Right atrium auricular region (tissue), 2 donors: ENCODE measurements at regions not wholly inside any gene's neighbourhood (a gene's known extent, or its start where the extent isn't known, plus 50 kb on each side); places are given as distances from the start of the nearest gene placed in this dataset.

Source experiments
- DNase-seq: peaks from one replicate; pipeline ENCODE4 v3.0.0-alpha.2; 2019; ENCODE audit warnings: low spot score
- H3K27ac ChIP-seq, 2 donors: fragments of 200-600 bp; sonication (generic); 1 replicate in 1 of 2; 2 replicates in 1 of 2; pipeline ENCODE4 v1.5.1; 2016 to 2019
- H3K27me3 ChIP-seq, 2 donors: fragments of 200-600 bp; sonication (generic); one replicate each; pipeline versions ENCODE4 v1.5.1 to v1.6.0; 2017 to 2019
- H3K36me3 ChIP-seq: fragments of 200-600 bp; sonication (generic); one replicate; pipeline ENCODE4 v1.5.1; 2016
- H3K4me1 ChIP-seq, 2 donors: fragments of 200-600 bp; sonication (generic); one replicate each; pipeline versions ENCODE4 v1.5.1 to v1.6.0; 2017 to 2019
- H3K4me3 ChIP-seq, 2 donors: fragments of 200-600 bp; sonication (generic); 1 replicate in 1 of 2; 2 replicates in 1 of 2; pipeline ENCODE4 v1.5.1; 2017 to 2019; ENCODE audit warnings: mild to moderate bottlenecking in 1 of 2, moderate library complexity in 1 of 2
- H3K9me3 ChIP-seq, 2 donors: fragments of 200-600 bp; sonication (generic); one replicate each; pipeline ENCODE4 v1.5.1; 2019
- CTCF ChIP-seq, 2 donors: fragments of 200-600 bp; sonication (generic); IDR thresholded peaks; one replicate each; pipeline ENCODE4 v1.5.1; 2019; ENCODE audit warnings: antibody characterized with exemption in 2 of 2

DNA sequence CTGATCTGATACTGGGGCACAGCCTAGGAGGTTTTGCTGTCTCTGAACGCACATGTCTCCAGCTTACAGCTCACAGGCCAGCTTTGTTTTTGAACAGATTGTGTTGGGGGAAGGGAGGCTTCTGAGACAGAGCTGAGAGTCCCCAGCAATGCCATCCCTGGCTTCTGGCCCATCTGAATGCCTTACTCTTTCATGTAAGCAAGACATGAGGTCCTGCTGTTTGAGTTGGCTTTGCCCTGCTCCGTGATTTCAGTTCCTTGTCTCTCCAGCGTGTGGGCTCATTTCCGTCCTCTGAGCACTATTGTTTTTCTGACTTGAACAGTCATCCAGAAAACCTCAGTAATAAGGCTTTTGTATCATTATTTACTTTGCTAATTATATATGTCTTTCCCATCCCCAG, 194.9 kb upstream of the TNP1 start:
- Histone ChIP-seq H3K27ac (peak overlapping the region; percentile 13 to 45), H3K4me1 (peaks cover 0 to 31% of the 10 kb centered on the region in 2 donors), H3K27me3 (no peaks in the 10 kb centered on the region), H3K4me3 (no peak overlapping the region), H3K9me3 (no peaks in the 10 kb centered on the region), H3K36me3 (no peaks in the 10 kb centered on the region)
- no peak for DNase-seq
- TF ChIP-seq CTCF (IDR thresholded peaks at IDR 0.05), result no peak

DNA sequence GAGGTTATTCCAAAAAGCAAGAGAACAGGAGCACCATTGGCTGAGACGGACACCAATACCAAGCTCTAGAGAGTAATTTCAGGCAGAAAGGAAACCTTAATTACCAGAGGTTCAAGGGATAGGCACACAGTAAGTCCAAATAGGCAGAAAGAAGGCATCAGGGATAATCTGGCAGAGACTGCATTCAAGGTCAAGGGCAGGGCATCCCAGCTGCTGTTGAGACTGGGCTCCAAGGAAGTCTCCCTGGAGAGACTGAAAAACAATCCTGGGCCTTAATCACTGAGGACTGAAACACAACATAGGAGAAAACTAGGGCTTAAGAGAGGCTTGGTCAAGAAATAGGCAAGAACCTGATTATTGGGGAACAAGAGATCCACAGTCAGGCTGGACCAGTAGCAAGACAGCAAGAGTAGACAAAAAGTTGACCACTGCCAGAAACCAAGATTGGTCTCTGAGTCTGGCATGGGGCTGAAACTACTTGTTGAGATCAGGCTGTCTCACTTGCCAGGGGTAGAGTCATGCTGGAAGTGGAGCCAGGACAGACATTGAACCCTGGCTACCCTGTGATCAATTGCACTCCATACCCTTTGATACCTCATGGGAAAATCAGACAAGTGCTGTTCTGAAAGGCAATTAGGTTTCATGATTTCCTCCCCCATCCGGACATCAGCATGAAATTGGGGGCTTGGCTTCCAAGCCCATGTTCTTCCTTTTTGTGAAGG, 193.2 kb upstream of the TNP1 start:
- H3K4me3 ChIP-seq, result no peak overlapping the region
- no peaks in the 10 kb centered on the region for H3K27me3 ChIP-seq
- H3K36me3 ChIP-seq, result no peaks in the 10 kb centered on the region
- no peak for DNase-seq
- peaks cover 0 to 31% of the 10 kb centered on the region in 2 donors for H3K4me1 ChIP-seq
- peak overlapping the region in 1 of 2 donors; percentile 45 for H3K27ac ChIP-seq
- no peak for TF ChIP-seq CTCF (IDR thresholded peaks at IDR 0.05)
- H3K9me3 ChIP-seq, result no peaks in the 10 kb centered on the region

- Histone ChIP-seq H3K4me1 (peaks cover 0 to 31% of the 10 kb centered on the region in 2 donors), H3K27ac (no peak overlapping the region)
- no peak for DNase-seq
Measured at GRCh38 chr2:217051416-217051815, 191.6 kb upstream of the TNP1 start.

DNA sequence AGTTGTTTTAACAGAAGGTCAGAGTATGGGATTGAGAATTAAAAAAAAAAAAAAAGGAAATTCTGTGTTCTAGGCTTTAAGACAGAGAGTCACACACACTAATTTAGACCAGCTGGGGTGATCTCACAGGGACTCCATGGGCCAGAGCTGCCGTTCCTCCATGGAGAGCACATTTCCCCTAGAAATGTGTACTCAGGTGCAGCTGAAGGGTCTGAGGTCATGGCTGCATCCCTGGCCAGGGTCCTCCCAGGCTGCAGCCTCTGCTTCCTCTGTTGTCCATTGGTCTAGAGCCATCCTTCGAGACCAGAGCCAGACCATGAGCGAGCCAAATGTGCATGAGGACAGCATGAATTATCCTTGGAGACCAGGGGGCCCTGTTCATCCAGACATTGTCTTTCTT, 190.1 kb upstream of the TNP1 start:
- TF ChIP-seq CTCF (IDR thresholded peaks at IDR 0.05), result no peak
- Histone ChIP-seq H3K9me3 (no peaks in the 10 kb centered on the region), H3K4me1 (peaks cover 0 to 34% of the 10 kb centered on the region in 2 donors), H3K27me3 (no peaks in the 10 kb centered on the region), H3K4me3 (no peak overlapping the region), H3K27ac (no peak overlapping the region), H3K36me3 (no peaks in the 10 kb centered on the region)
- DNase-seq, result no peak

More at GRCh38 chr2:217051416-217051815, 191.6 kb upstream of the TNP1 start:
- Histone ChIP-seq H3K9me3 (no peaks in the 10 kb centered on the region), H3K27me3 (no peaks in the 10 kb centered on the region), H3K36me3 (no peaks in the 10 kb centered on the region), H3K4me3 (no peak overlapping the region)
- no peak for TF ChIP-seq CTCF (IDR thresholded peaks at IDR 0.05)

DNA sequence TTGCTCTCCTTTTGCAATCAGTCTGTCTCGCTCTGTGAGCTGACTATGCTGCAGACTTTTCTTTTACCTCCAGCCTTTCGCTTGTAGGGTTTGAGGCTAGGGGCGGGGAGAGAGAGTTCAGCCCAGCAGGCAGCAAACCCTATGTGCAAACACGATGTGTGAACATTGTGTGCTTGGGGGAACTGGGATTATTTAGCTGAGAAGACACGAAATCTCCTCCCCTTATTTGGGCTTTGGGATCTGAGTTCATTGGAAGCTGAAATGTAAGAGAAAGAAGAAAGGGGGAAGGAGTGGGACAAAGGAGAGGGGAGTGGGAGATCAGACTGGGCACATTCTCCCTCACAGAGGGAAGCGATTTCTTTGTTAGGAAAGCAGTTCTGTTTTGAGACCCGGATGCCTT, 189.6 kb upstream of the TNP1 start:
- DNase-seq, result no peak
- H3K9me3 ChIP-seq, result no peaks in the 10 kb centered on the region
- H3K36me3 ChIP-seq, result no peaks in the 10 kb centered on the region
- no peak overlapping the region for H3K27ac ChIP-seq
- no peak for TF ChIP-seq CTCF (IDR thresholded peaks at IDR 0.05)
- peaks cover 0 to 28% of the 10 kb centered on the region in 2 donors for H3K4me1 ChIP-seq
- no peaks in the 10 kb centered on the region for H3K27me3 ChIP-seq
- no peak overlapping the region for H3K4me3 ChIP-seq

- Histone ChIP-seq H3K27me3 (no peaks in the 10 kb centered on the region), H3K4me3 (no peak overlapping the region), H3K9me3 (no peaks in the 10 kb centered on the region), H3K36me3 (no peaks in the 10 kb centered on the region), H3K27ac (no peak overlapping the region), H3K4me1 (peaks cover 0 to 21% of the 10 kb centered on the region in 2 donors)
- TF ChIP-seq CTCF (IDR thresholded peaks at IDR 0.05), result no peak
- no peak for DNase-seq
Measured at GRCh38 chr2:217048730-217049129, 188.9 kb upstream of the TNP1 start.
